NT2/D1 (cell line): ENCODE measurements at regions not wholly inside any gene's neighbourhood (a gene's known extent, or its start where the extent isn't known, plus 50 kb on each side); places are given as distances from the start of the nearest gene placed in this dataset.

ENCODE experiments used
- YY1 ChIP-seq: IDR thresholded peaks from 2 replicates; pipeline ENCODE4 v1.6.1; 2011; ENCODE audit not compliant: insufficient read length, insufficient read depth
- ZNF274 ChIP-seq: IDR thresholded peaks from 2 replicates; pipeline ENCODE4 v1.6.1; 2011; ENCODE audit warnings: mild to moderate bottlenecking, low read depth, low read length

DNA sequence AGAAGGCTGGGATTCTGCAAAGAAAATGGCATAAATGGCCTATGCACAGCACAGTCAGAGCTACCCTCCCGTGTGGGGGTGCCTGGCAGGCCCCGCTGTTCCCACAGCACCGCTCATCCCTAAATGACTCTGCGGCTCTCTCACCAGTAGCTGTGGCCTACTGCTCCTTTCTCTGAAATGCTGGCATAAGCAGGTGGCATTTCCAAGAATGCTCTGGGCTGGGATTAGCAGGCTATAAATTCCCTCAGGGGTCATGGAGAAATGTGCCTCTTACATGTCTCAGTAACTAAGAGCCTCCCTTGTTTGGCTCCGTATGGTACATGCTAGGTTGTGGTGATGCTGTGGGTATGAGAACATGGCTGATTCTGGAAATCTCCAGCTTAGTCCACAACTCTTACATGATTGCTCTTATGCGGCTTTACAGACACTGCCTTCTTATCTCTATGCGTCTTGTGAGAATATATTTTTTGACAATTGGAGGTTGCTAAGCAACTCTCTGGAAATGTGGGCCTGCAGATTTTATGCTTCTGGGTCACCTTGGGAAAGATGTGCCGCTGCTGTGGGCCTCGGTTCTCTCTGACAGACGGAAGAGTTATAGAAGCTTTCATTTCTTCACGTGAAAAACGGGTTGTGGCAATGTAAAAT, 80.3 kb upstream of the GATA6 start:
- TF ChIP-seq YY1 (no peak), ZNF274 (no peak)
